HG02588 (cell line): ENCODE measurements at regions not wholly inside any gene's neighbourhood (a gene's known extent, or its start where the extent isn't known, plus 50 kb on each side); places are given as distances from the start of the nearest gene placed in this dataset.

ENCODE experiments used
- ATAC-seq: cut with Tn5 transposase; IDR thresholded peaks from one replicate; pipeline ENCODE4 v1.9.1; 2021; ENCODE audit warnings: mild to moderate bottlenecking, moderate library complexity; ENCODE audit not compliant: unreplicated experiment

DNA sequence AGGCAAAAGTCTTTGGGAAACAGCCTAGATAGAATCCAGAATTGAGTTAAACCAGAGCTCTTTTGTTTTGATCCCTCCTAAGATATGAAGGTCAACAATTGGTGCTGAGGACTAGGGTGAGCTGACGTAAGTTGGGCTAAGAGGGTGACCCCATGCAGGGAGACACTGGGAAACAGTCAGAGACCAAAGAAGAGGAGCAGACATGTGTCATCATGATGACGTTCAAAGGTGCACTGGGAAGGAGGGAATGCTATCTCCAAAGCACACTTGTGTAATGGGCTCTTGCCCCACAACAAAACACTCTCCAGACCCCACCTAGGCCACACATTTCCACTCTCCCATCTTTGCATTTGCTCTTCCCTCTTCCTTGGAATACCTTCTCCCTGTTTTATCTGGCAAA lies 481.4 kb downstream of the COG6 start:
- no peak for ATAC-seq

DNA sequence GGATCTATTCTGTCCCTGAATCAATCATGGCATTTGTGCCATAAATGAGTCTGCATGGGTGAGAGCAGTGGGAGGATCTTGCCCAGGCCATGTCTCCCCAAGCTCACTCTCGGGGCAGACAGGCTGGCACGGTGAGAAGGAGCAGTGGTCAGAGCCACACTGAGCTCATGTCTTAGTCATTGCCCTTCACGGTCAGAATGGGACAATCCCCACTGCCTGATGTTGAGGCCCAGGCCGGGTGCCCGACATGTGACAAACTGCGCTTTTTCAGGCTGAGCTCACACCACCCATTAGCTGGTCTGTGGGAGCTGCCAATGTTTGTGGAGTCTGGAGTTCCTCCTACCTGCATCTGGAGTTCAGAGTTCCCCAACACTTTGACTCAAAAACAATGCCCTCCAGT lies 481.9 kb downstream of the COG6 start:
- no peak for ATAC-seq

DNA sequence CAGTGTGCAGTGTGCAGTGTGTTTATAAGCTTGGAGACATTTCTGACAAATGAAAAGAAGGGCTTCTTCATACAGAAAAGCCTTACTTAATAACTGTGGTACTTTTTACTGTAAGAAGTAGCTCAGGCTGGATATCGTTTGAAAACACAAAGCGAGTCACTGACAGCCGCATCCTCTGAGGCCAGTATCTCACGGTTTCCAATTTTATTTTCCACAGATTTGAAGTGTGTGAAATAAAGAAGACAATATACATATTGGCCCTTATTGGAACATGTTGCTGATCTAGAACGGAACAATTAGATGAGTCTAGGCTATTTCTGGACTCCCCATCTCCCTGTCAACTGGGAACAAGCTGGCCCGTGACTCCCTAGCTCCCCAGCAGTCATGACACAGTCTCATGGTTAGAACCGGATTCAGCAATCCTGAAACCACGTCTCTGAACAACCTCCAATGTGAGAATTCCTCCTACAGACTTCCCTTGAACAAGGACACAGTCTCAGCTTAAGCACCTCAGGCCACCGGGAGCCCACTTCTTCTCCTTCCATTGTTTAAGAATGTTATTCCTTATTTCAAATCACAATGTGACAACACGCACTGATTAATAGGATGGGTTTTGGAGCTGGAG lies 484.5 kb downstream of the COG6 start:
- no peak for ATAC-seq

DNA sequence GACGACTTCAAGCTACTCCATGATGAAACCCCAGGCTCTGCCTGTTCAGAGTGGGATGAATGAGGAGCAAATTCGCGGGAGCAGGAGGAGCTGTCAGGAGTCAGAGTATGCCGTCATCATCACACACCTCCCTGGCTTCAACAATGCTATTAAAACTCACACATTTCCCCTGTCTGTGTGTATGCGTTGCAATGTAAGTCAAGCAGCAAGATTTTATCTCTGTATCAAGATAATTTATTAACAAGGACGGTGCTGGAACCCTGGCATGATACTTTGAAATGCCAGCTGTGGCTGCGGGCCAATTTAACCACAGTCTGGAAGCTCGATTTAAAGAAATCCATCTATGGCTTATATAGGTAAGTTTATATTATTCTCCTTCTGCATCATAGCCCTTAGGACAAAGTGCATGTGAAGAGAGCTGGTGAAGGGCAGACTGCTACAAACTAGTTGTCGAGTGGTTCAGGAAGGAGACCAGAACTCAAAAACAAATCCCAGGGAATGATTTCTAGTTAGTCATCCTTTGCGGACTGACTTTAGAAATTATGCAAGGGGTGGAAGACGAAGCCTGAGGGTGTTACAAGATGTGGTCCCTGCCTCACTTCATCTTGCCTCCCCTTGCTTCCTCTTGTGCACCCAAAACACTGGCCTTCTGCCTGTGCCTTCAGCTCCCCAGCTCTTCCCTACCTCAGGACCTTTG lies 486.5 kb downstream of the COG6 start:
- ATAC-seq, result no peak

DNA sequence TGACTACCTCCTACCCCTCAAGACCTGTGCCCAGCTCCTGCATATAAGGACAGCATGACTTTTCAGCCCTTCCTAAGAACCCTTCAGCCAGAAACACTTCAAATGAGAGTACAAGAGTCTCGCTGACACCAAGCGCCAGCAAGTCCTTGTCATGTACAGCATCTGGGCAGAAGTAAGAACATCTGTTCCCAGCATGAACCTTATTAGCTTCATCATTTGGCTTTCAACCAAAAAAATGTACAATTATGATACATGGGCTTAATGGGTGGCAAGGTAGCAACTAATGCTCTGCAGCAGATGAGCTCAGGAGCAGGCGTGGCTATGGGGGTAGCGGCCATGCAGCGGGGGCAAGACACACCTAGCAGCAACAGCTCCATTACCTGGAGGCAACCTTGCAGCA lies 487.6 kb downstream of the COG6 start:
- ATAC-seq, result no peak

DNA sequence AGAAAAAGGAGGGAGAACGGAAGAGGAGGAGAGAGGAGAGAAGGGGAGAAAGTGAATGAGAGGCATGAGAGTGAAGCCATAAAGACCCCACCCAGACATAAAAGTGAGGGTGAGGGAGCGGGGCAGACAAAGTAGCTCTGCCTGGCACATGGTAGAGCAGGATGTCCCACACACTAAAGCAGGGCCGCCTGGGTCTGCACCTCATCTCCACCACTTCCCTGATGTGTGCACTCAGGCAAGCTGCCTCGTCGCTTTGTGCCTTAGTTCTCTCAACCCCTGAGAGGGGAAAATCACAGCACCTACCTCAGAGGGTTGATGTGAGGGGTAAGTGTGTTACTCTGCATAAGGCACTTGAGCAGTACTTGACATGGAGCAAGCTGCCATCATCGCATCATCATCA lies 488.1 kb downstream of the COG6 start:
- no peak for ATAC-seq

DNA sequence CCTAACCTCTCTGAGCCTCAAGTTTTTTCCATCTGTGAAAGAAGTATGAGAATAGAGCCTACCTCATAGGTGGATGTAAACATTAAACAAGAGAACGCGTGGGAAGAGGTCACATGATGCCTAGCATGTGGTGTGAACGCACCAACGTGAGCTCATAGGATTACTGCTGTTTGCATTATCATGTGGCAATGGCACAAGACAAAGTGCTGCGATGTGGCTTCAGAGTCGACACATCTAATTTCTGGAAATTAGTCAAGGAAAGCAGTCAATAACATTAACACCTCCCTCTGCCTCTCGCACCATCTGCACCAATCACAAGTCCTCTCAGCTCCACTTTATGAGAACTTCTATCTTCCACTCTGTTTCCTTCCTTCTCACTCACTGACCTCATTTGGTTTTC lies 489.7 kb downstream of the COG6 start:
- ATAC-seq, result no peak

DNA sequence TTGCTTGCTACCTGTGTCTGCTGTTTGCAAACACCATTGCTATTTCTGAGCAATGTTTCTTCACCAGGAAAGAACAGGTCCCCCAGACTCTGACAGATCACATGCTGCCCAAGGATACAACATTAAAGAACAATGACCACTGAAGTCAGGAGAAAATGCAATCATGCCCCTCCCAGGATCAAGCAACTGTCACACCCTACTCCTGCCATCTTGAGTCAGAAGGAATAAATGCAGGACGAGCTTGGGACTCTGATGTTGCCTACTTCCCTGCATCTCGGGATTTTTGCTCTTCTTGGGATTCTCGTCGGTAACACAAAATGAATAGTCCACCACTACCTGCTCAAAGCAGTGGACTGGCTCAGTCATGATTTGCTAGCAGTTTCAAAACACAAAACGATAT lies 490.6 kb downstream of the COG6 start:
- ATAC-seq, result no peak

DNA sequence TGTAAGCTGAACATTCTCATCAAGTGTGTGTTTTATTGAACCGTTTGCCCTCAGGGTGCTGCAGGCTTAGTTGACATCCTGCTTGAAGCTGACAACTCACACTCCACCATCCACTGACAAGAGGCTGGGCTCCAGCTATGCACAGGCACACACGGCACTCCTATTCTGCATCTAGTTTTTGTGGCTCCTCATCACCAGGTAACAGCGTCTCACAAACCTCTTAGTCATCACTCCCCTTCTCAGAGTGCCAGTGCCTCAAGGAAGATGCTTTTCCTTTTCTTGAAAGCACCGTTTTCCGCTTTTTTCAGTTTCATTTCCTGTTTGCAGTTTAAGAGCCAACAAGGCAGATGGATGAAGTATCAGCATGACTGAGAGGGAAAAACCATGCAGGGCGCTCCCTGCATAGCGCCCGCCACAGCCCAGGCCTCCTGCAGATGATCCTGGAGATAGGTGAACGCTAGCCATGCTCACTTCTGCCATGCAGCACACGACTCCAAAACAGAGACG lies 491.2 kb downstream of the COG6 start:
- no peak for ATAC-seq

DNA sequence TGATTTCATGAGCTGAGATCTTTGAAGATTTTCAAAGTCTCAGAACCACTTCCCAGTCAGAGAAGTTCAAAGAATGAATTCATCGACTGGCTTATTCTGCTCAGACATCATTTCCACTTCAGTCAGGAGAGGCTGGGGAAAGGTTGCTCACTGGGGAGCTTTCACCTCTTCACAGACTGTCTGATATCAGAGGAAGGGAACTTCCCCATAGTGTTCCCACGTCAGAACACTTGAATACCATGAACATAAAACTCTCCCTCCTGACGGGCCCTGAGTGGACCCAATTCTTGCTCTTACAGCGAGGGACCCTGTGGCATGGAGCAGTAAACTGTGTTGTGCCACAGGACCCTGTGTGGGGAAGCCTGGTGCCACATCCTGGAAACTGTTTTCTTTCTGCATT lies 492.6 kb downstream of the COG6 start:
- no peak for ATAC-seq

DNA sequence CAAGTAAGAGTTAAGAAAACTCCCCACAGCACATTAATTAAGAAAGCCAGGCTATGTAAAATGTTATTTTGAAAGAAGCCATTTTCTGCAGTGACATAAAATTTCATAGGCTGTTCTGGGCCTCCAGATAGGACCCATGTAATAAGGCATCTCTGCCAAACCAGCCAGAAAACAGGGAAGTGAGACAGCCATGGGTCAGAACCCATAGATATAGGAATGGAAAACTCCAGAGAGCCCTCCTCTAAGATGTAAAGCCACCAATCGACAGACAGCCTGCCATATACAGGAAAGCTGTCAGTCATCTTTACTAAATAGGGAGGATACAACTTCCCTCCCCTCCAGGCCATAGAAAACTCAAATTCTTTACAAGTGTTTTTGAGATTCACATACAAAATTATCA lies 493.3 kb downstream of the COG6 start:
- ATAC-seq, result no peak

DNA sequence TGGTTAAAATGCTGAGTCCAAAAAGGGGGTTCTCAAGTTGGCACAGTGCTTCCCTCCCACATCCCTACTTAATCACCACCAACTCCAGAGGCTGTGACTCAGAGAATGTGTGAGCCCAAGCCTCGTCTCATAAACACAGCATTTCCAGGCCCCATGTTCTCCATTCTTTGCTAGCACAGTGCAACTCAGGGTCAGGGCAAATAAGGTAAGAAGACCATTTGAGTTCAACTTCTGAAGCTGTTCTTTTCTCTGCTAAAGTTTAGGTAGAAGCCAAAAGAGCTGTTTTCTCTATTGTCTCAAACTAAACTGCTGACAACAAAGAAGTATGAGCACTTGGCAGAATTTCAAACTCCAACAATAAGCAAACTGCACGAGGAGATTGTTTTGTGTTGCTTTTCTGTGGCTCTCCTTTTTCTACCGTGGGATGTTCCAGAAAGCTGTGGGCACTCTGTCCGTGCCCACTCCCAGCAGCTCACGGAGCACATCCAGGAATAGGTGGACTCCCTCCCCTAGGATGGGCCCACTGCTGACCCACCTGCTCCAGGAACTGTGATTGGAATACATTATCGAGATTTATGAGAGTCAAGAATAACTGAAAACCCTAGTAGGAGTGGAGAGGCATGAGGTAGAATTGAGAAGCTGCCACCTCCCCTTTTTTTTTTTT lies 494.3 kb downstream of the COG6 start:
- no peak for ATAC-seq

DNA sequence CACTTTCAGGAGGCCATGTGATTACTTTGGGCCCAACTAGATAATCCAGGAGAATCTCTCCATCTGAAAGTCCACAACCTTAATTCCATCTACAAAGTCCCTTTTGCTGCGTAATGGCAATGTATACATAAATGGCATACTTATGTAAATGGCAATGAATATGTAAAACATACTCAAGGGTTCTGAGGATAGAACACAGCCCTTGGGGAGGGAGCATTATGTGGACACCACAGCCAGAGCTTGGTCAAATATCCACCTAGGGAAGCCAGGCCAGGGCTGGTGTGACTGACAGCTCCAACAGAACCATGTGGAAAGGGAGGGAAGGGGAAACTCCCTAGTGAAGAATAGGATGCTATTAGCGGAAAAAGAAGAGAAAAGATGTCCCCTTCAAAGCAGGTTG lies 496.2 kb downstream of the COG6 start:
- no peak for ATAC-seq

DNA sequence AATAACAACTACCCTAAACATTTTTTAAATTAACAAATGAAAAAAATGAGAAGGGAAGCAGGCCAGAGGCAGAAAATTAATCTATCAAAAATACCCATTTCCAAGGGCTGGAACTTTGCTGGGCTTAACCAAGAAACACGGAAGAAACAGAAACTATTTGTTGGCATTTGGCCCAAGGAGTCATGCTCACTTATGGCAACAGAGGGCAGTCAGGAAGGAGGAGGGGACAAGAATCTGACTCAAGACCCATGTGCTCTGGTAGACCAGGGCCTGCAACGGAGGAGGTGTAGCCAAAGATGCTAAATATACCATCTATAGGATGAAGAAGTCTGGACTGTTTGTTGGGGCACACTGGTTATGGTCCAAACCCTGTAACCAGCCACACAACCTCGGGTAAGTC lies 496.7 kb downstream of the COG6 start:
- no peak for ATAC-seq

DNA sequence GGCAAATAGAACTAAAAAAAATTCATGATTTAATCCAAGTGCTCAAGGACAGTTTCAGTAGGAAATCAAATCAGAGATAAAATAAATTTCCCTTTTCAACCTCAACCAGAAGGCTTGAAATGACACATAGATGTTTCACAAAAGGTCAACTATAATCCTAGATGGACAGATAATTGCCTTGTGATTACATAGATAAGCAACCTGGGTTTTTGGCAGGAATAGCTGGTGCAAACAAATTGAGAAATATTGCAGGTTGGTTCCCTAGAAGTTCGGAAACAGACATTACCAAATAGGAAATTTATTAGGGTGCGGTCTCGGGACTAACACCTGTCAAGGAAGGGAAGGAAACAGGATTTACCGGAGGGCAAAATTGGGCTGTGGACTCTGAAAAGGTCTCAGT lies 497.5 kb downstream of the COG6 start:
- no peak for ATAC-seq

DNA sequence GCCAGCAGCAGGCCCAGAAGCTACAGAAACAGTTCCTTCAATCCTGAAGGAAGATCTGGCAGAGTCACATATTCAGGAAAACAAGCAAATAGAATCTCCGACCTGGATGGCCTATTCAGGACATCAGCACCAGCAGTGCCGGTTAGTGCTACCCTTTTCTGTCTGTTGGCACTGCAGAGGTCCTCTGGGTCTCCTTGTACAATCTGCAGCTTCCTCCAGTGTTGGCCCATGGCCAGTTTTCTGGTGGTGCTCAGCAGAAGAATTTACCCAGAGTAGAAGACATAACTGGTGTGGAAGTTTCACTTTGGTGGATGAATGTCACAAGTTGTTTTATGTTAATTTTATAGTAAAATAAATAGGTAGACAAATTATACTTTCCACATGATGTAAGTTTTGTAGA lies 498.1 kb downstream of the COG6 start:
- ATAC-seq, result no peak

DNA sequence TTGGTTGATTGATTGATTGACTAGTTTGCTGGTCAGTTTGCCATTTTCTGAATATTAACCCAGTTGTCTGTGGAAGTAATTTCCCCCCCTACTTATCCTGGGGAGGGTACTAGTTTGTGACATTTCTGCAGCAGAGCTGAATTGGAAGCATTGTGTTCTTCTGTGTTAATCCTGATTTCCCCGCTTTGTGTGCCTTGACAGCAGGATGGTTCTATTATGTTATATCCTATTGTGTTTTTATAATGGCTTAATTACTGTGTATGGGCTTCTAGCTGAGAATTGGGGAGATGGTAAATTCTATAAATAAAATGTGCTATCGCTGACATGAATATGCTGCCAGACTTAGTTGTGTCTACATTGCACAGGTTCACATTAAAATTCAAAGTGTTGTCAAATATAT lies 499.7 kb downstream of the COG6 start:
- no peak for ATAC-seq

DNA sequence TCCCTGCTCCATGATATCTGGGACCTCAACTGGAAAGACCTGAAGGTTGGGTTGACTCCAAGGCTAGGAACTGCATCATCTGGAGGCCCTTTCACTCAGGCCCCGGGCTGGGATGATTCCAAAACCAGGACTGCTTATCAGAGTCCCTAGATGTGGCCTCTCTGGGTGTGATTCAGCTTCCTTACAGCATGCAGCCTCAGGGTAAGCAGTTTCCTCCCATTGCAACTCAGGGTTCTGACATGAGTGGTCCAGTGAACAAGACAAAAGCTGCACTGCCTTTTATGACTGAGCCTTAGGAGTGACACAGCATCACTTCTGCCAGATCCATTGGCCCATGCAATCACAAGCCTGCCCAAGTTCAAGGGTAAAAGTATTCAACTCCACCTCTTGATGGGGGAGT lies 502.8 kb downstream of the COG6 start:
- ATAC-seq, result no peak

DNA sequence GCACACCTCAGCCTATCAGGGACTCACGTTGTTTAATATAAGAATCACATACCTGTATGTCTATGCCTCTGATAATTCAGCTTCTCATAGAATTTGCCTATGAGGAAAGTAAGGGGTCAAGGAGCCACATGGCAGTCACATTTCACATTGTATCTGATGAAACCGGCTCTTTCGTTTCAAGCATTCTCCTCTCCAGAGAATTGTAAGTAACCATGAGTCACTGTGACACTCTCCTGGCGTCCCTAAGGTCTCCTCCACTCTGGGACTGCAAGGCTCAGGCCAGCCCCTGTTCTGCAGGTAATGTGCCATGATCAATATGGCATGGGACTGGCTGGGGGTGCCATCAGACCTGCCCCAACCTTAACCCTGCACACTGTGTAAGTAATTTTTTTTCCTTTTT lies 503.3 kb downstream of the COG6 start:
- no peak for ATAC-seq

DNA sequence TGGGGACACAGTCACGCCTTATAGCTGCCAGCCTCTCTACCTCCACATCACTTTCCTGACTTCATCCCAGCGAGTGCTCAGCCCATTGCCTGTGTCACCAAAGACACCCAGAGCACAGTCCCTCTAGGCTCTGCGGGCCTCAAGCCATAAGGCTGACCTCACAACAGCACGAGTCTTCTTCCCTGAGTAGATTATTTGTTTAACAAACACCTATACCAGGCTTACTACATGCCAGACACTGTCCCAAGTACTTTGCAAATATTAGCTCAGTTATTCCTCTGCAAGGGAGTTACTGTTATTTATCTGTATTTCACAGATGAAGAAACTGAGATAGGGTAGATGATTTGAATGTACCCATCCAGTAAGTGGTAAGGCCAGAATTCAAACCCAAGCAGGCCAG lies 504.3 kb downstream of the COG6 start:
- no peak for ATAC-seq

DNA sequence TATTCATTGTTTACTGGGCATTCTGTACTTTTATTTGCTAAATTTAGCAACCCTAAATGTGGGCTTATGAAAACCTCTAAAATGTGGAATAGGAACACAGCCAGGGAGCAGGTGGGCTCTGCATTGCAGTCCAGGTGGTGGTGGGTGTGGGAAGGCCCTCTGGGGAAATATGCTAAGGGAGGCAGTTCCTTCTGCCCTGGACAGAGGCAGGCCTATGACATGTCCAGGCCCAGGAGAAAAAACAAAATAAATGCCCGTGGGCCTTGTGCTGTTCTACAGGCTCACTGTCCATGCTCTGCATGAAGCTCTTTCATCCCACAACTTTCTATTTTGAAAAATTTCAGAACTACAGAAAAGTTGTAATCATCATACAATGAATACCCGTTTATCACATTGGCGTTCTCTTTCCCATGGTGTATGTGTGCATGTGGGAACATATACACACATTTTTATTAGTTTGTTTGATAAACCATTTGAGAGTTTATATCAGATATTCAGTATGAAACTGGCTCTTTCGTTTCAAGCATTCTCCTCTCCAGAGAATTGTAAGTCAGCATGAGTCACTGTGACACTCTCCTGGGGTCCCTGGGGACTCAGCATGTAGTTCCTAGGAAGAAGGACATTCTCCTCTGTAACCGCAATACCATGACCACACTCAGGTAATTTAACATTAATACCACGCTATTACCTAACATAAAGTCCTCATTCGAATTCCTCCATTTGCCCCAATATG lies 505.3 kb downstream of the COG6 start:
- no peak for ATAC-seq

DNA sequence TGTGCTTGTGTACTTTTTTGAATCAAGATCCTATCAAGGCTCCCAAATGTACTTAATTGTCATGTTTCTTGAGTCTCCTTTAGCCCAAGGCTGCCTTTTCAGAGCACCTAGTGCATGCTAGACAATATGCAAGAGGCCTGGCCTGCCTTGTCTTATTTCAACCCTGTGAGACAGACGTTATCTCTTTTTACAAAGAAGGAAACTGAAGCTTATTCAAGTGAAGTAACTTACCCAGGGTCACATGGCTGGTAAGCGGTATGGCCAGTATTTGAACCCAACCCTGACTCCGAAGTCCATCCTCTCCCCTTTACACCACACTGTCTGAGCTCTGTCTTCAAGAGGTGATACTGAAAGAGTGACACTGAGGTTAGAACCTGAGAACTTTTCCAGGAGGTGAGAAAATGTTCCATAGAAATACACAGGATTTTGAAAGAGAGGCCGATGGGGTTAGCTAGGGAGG lies 505.1 kb downstream of the FOXO1 start:
- no peak for ATAC-seq
